Myocyte (in vitro differentiated cells): ENCODE measurements at regions not wholly inside any gene's neighbourhood (a gene's known extent, or its start where the extent isn't known, plus 50 kb on each side); places are given as distances from the start of the nearest gene placed in this dataset.
A peak's percentile ranks its signal among the peaks of the same experiment; 100 is the strongest.

Source experiments
- DNase-seq: peaks from one replicate; pipeline ENCODE4 v3.0.0-alpha.2; 2012; ENCODE audit warnings: low read depth

- DNase-seq: no peak
These were observed 210.1 kb upstream of the SATB1 start for GRCh38 chr3:18635215-18635614.

GRCh38 chr3:18634461-18634860, 209.3 kb upstream of the SATB1 start:
- DNase-seq: no peak

- DNase-seq: no peak
These were observed 207.9 kb upstream of the SATB1 start for GRCh38 chr3:18633002-18633401.

- no peak for DNase-seq
These were observed 205.2 kb upstream of the SATB1 start for GRCh38 chr3:18630295-18630694.

- no peak for DNase-seq
These were observed 199.9 kb upstream of the SATB1 start for GRCh38 chr3:18625085-18625484.

GRCh38 chr3:18623220-18623619, 198.1 kb upstream of the SATB1 start:
- DNase-seq: no peak

- no peak for DNase-seq
These were observed 193.6 kb upstream of the SATB1 start for GRCh38 chr3:18618723-18619122.

GRCh38 chr3:18611991-18612390, 186.9 kb upstream of the SATB1 start:
- DNase-seq: no peak

- no peak for DNase-seq
These were observed 184.0 kb upstream of the SATB1 start for GRCh38 chr3:18609187-18609586.

GRCh38 chr3:18597919-18598318, 172.8 kb upstream of the SATB1 start:
- DNase-seq: no peak

- DNase-seq: no peak
These were observed 168.1 kb upstream of the SATB1 start for GRCh38 chr3:18593231-18593630.

- DNase-seq: no peak
These were observed 166.0 kb upstream of the SATB1 start for GRCh38 chr3:18591120-18591519.

- no peak for DNase-seq
These were observed 160.9 kb upstream of the SATB1 start for GRCh38 chr3:18586076-18586475.

GRCh38 chr3:18585004-18585968, 160.1 kb upstream of the SATB1 start:
- DNase-seq: no peak

GRCh38 chr3:18580268-18580667, 155.1 kb upstream of the SATB1 start:
- no peak for DNase-seq

GRCh38 chr3:18579661-18580060, 154.5 kb upstream of the SATB1 start:
- no peak for DNase-seq

- no peak for DNase-seq
These were observed 150.4 kb upstream of the SATB1 start for GRCh38 chr3:18575573-18575972.

GRCh38 chr3:18572809-18573208, 147.7 kb upstream of the SATB1 start:
- no peak for DNase-seq

- DNase-seq: no peak
These were observed 142.2 kb upstream of the SATB1 start for GRCh38 chr3:18567293-18567692.

GRCh38 chr3:18562364-18563154, 137.4 kb upstream of the SATB1 start:
- DNase-seq: no peak

- DNase-seq: peak; percentile 3
These were observed 134.2 kb upstream of the SATB1 start for GRCh38 chr3:18559331-18559842.

- DNase-seq: no peak
These were observed 133.4 kb upstream of the SATB1 start for GRCh38 chr3:18558507-18558906.
